Stimulated activated CD4-positive, alpha-beta T cell treated with anti-CD3 and anti-CD28 coated beads, Interleukin-4, amount 100 ng/mL, for 24 hours (primary cell): ENCODE measurements at regions not wholly inside any gene's neighbourhood (a gene's known extent, or its start where the extent isn't known, plus 50 kb on each side); places are given as distances from the start of the nearest gene placed in this dataset.

Source experiments
- DNase-seq: peaks from one replicate; pipeline ENCODE4 v3.0.0-alpha.2; 2020

- peak; percentile 18 for DNase-seq
Measured at GRCh38 chr11:88231894-88232482, 56.7 kb upstream of the RAB38 start.

GRCh38 chr11:88229303-88229702, 54.1 kb upstream of the RAB38 start:
- no peak for DNase-seq
